ENCODE measurements at regions not wholly inside any gene's neighbourhood (a gene's known extent, or its start where the extent isn't known, plus 50 kb on each side); places are given as distances from the start of the nearest gene placed in this dataset.

DNA sequence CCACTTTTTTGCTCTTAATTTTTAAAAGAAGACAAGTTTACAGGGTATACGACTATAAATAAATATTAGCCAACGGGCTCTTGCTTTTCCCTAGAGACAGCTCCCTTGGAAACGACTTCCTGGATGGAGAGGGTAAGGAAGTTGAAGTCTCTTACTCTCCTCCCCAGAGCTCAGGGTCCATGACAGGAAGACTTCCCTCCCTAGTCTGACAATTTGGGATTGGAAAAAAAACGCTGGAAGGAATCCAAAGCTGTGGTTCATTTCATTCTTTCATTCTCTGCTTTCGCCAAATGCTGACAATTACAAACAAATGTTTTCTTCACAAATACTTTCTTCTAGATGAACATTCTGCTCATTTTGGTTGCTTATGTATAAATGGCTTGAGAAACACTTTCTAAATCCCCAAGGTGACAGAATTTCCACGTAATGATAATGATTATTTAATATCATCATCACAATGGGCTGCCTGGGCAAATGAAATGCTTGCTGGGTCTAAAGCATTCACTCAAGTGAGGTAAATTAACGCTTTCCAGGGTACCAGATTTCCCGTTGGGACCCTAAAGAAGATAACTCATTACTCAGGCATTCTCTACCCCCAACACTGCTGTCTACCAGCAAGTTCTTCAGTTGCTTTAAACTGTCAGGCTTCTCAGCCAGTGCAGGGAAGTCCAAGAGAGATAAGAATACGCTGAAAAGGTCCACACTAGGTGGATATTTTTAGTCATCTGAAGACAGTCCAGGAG lies 139.8 kb upstream of the SLC30A5 start:
- TF ChIP-seq EZH2phosphoT487 (IDR thresholded peaks at IDR 0.05) (no peak), EZH2 (IDR thresholded peaks at IDR 0.05) (no peak), CTCF (IDR thresholded peaks at IDR 0.05) (no peak)
- Histone ChIP-seq H3K27me3 (no peaks in the 10 kb centered on the region), H3K9me3 (ENCODE audit: low read depth) (no peaks in the 10 kb centered on the region), H3K36me3 (no peaks in the 10 kb centered on the region), H3K27ac (no peak overlapping the region), H3K79me2 (ENCODE audit: low read depth) (no peaks in the 10 kb centered on the region), H3F3A (ENCODE audit: low read depth) (no peaks in the 10 kb centered on the region), H3K9ac (no peak overlapping the region), H3K4me3 (no peak overlapping the region), H3K4me1 (peaks cover 11% of the 10 kb centered on the region), H2AFZ (replicated peaks) (no peak overlapping the region), H3K4me2 (no peak overlapping the region), H4K20me1 (ENCODE audit: low read depth) (no peaks in the 10 kb centered on the region)
- Mint-ChIP-seq H3K4me1 (peaks cover 6% of the 10 kb centered on the region), H3K27me3 (ENCODE audit: insufficient read depth, low read depth) (no peaks in the 10 kb centered on the region), H3K9me3 (peaks cover 4% of the 10 kb centered on the region), H3K36me3 (no peaks in the 10 kb centered on the region), H3K4me3 (no peak overlapping the region), H3K27ac (no peak overlapping the region)
- DNase-seq (ENCODE audit: low spot score), result no peak

- no peak overlapping the region for H3K4me2 ChIP-seq
- no peak for DNase-seq (ENCODE audit: low spot score)
- H3K27me3 ChIP-seq, result no peaks in the 10 kb centered on the region
- H3K79me2 ChIP-seq (ENCODE audit: low read depth), result no peaks in the 10 kb centered on the region
- Mint-ChIP-seq H3K27ac (no peak overlapping the region), H3K4me3 (no peak overlapping the region), H3K27me3 (ENCODE audit: insufficient read depth, low read depth) (no peaks in the 10 kb centered on the region), H3K36me3 (no peaks in the 10 kb centered on the region), H3K4me1 (peaks cover 6% of the 10 kb centered on the region), H3K9me3 (peaks cover 4% of the 10 kb centered on the region)
- H2AFZ ChIP-seq (replicated peaks), result no peak overlapping the region
- no peak for TF ChIP-seq CTCF (IDR thresholded peaks at IDR 0.05)
- H3K4me3 ChIP-seq, result no peak overlapping the region
- no peak overlapping the region for H3K27ac ChIP-seq
- H3K9me3 ChIP-seq (ENCODE audit: low read depth), result no peaks in the 10 kb centered on the region
- H4K20me1 ChIP-seq (ENCODE audit: low read depth), result no peaks in the 10 kb centered on the region
- H3F3A ChIP-seq (ENCODE audit: low read depth), result no peaks in the 10 kb centered on the region
- peaks cover 10% of the 10 kb centered on the region for H3K4me1 ChIP-seq
- H3K9ac ChIP-seq, result no peak overlapping the region
- H3K36me3 ChIP-seq, result no peaks in the 10 kb centered on the region
These were observed 139.2 kb upstream of the SLC30A5 start for GRCh38 chr5:68954618-68954910.

DNA sequence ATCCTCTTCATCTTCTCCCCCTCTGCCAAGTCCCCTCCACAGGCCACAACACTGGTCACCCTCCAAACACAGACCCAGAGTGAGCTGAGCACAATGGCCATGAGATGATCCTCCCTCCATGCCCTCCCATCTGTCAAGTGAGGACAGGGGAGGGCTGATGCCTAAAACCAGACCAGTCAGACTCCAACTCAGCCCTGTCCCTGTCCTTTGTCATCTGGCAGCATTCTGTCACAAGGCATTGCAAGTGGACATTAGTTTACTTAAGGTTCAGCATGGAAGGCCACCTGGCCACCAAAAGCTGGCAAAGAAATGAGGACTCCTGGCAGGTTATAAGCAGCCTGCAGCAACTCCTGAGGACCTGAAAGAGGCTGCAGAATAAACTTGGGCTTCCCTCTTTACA lies 136.2 kb upstream of the SLC30A5 start:
- H3K4me1 ChIP-seq, result no peaks in the 10 kb centered on the region
- Mint-ChIP-seq H3K36me3 (no peaks in the 10 kb centered on the region), H3K4me3 (no peak overlapping the region), H3K27me3 (ENCODE audit: insufficient read depth, low read depth) (peaks cover 2% of the 10 kb centered on the region), H3K9me3 (peaks cover 3% of the 10 kb centered on the region), H3K4me1 (peaks cover 2% of the 10 kb centered on the region), H3K27ac (peak overlapping the region; percentile 57)
- no peaks in the 10 kb centered on the region for H3K9me3 ChIP-seq (ENCODE audit: low read depth)
- H4K20me1 ChIP-seq (ENCODE audit: low read depth), result no peaks in the 10 kb centered on the region
- H3F3A ChIP-seq (ENCODE audit: low read depth), result no peaks in the 10 kb centered on the region
- H3K4me2 ChIP-seq, result no peak overlapping the region
- DNase-seq (ENCODE audit: low spot score), result no peak
- TF ChIP-seq EZH2phosphoT487 (IDR thresholded peaks at IDR 0.05) (no peak), CTCF (IDR thresholded peaks at IDR 0.05) (no peak), EZH2 (IDR thresholded peaks at IDR 0.05) (no peak)
- H3K9ac ChIP-seq, result no peak overlapping the region
- no peaks in the 10 kb centered on the region for H3K36me3 ChIP-seq
- no peaks in the 10 kb centered on the region for H3K79me2 ChIP-seq (ENCODE audit: low read depth)
- H3K4me3 ChIP-seq, result no peak overlapping the region
- no peak overlapping the region for H2AFZ ChIP-seq (replicated peaks)
- H3K27ac ChIP-seq, result no peak overlapping the region
- no peaks in the 10 kb centered on the region for H3K27me3 ChIP-seq

Data from neural progenitor cell (in vitro differentiated cells).